HepG2 (cell line): ENCODE measurements at regions not wholly inside any gene's neighbourhood (a gene's known extent, or its start where the extent isn't known, plus 50 kb on each side); places are given as distances from the start of the nearest gene placed in this dataset.

Experiments used
- ATF2 ChIP-seq: sonication (generic); formaldehyde crosslinking; IDR thresholded peaks from 2 replicates; pipeline ENCODE4 v1.4.0; 2020; ENCODE audit warnings: missing genetic modification reagents
- FIP1L1 ChIP-seq: fragments of 200-400 bp; formaldehyde crosslinking; IDR thresholded peaks from 2 replicates; pipeline ENCODE4 v1.6.1; 2018; ENCODE audit warnings: low read depth, mild to moderate bottlenecking, low read length, moderate library complexity, borderline replicate concordance; ENCODE audit not compliant: insufficient read depth
- PBX3 ChIP-seq: sonication (generic); formaldehyde crosslinking; IDR thresholded peaks from 2 replicates; pipeline ENCODE4 v1.8.1; 2023; ENCODE audit warnings: missing genetic modification reagents, inconsistent platforms, borderline replicate concordance
- RARA ChIP-seq: IDR thresholded peaks from 2 replicates; pipeline ENCODE4 v1.6.1; 2016; ENCODE audit warnings: missing genetic modification reagents, missing compliant biosample characterization
- THAP7 ChIP-seq: sonication (generic); formaldehyde crosslinking; IDR thresholded peaks from 2 replicates; pipeline ENCODE4 v1.8.1; 2023; ENCODE audit warnings: mild to moderate bottlenecking, missing genetic modification reagents
- ZBTB42 ChIP-seq: sonication (generic); formaldehyde crosslinking; IDR thresholded peaks from 2 replicates; pipeline ENCODE4 v1.5.0; 2020; ENCODE audit warnings: mild to moderate bottlenecking, missing genetic modification reagents
- ZNF407 ChIP-seq: sonication (generic); formaldehyde crosslinking; IDR thresholded peaks from one replicate; pipeline ENCODE4 v1.5.1; 2020; ENCODE audit warnings: mild to moderate bottlenecking, missing genetic modification reagents; ENCODE audit errors: not compliant biosample characterization
- ZNF549 ChIP-seq: sonication (generic); formaldehyde crosslinking; IDR thresholded peaks from 2 replicates; pipeline ENCODE4 v1.5.0; 2020; ENCODE audit warnings: missing genetic modification reagents

- TF ChIP-seq PBX3 (CRISPR knock-in tag) (no peak), ZNF549 (CRISPR knock-in tag) (no peak), RARA (no peak), ZBTB42 (CRISPR knock-in tag) (no peak), THAP7 (CRISPR knock-in tag) (no peak), FIP1L1 (no peak), ATF2 (CRISPR knock-in tag) (no peak), ZNF407 (CRISPR knock-in tag) (no peak)
- TF ChIP-seq, all 625 proteins: peak for 0
Observed at GRCh38 chr3:74107451-74107850, 482.7 kb upstream of the PDZRN3 start (continued).
